Activated B cell treated with CpG ODN at 0.5 μM for 24 hours (primary cell): ENCODE measurements at regions not wholly inside any gene's neighbourhood (a gene's known extent, or its start where the extent isn't known, plus 50 kb on each side); places are given as distances from the start of the nearest gene placed in this dataset.

Experiments used
- ATAC-seq: fragments of 200-7000 bp; cut with Tn5 transposase; one replicate; pipeline ENCODE4 v1.10.0; 2021; ENCODE audit warnings: low read depth, mild to moderate bottlenecking, moderate library complexity
- CTCF ChIA-PET: fragments of 350-600 bp; sonication (Branson Sonifier 250); formaldehyde crosslinking; loops from one replicate; lab custom pipeline; 2021; ENCODE audit warnings: antibody characterized with exemption; lab: Charles Lee
- POLR2A ChIA-PET: fragments of 350-600 bp; sonication (Branson Sonifier 250); formaldehyde crosslinking; loops from one replicate; lab custom pipeline; 2021; ENCODE audit warnings: antibody characterized with exemption; lab: Charles Lee
- DNase-seq: peaks from one replicate; pipeline ENCODE4 v3.0.0; 2022
- H3K27ac Mint-ChIP-seq: one replicate; pipeline ENCODE4 v1.8.0; 2020; ENCODE audit warnings: mixed read lengths
- H3K27me3 Mint-ChIP-seq: one replicate; pipeline ENCODE4 v1.8.0; 2021; ENCODE audit warnings: mixed read lengths
- H3K36me3 Mint-ChIP-seq: one replicate; pipeline ENCODE4 v1.8.0; 2021; ENCODE audit warnings: low read depth, mixed read lengths
- H3K4me1 Mint-ChIP-seq: one replicate; pipeline ENCODE4 v1.8.0; 2021; ENCODE audit warnings: mixed read lengths
- H3K4me3 Mint-ChIP-seq: one replicate; pipeline ENCODE4 v1.8.0; 2020; ENCODE audit warnings: mild to moderate bottlenecking, mixed read lengths
- H3K9me3 Mint-ChIP-seq: one replicate; pipeline ENCODE4 v1.8.0; 2020; ENCODE audit warnings: mixed read lengths
- CTCF ChIP-seq: fragments of 200-600 bp; IDR thresholded peaks from one replicate; pipeline ENCODE4 v1.8.0; 2022; ENCODE audit warnings: antibody characterized with exemption, mild to moderate bottlenecking
- intact Hi-C: fragments of 100-400 bp; cut with micrococcal nuclease; formaldehyde crosslinking; loops from one replicate; pipeline ENCODE4 v1.15.1; 2024

GRCh38 chr17:51354936-51355335, 94.6 kb downstream of the UTP18 start:
- DNase-seq (no peak), ATAC-seq (no peak)
- H3K27me3 Mint-ChIP-seq: peaks cover 27% of the 10 kb centered on the region
- H3K36me3 Mint-ChIP-seq: no peaks in the 10 kb centered on the region
- no peaks in the 10 kb centered on the region for H3K4me1 Mint-ChIP-seq
- no peak for TF ChIP-seq CTCF
- POLR2A ChIA-PET: no interaction called here
- no peak overlapping the region for H3K27ac Mint-ChIP-seq
- intact Hi-C loops: no loop called here
- CTCF ChIA-PET: no interaction called here
- no peaks in the 10 kb centered on the region for H3K9me3 Mint-ChIP-seq
- H3K4me3 Mint-ChIP-seq: no peak overlapping the region

- H3K9me3 Mint-ChIP-seq: no peaks in the 10 kb centered on the region
- ATAC-seq (no peak), DNase-seq (no peak)
- H3K36me3 Mint-ChIP-seq: no peaks in the 10 kb centered on the region
- no peak overlapping the region for H3K4me3 Mint-ChIP-seq
- POLR2A ChIA-PET: no interaction called here
- no peaks in the 10 kb centered on the region for H3K4me1 Mint-ChIP-seq
- TF ChIP-seq CTCF: no peak
- no peak overlapping the region for H3K27ac Mint-ChIP-seq
- CTCF ChIA-PET: no interaction called here
- H3K27me3 Mint-ChIP-seq: peaks cover 29% of the 10 kb centered on the region
- intact Hi-C loops: no loop called here
Measured at GRCh38 chr17:51355441-51356410, 95.4 kb downstream of the UTP18 start.

GRCh38 chr17:51359055-51359454, 98.7 kb downstream of the UTP18 start:
- no peak for TF ChIP-seq CTCF
- no peaks in the 10 kb centered on the region for H3K36me3 Mint-ChIP-seq
- DNase-seq: no peak
- no peak overlapping the region for H3K27ac Mint-ChIP-seq
- no peak for ATAC-seq
- H3K4me3 Mint-ChIP-seq: no peak overlapping the region
- CTCF ChIA-PET: no interaction called here
- no peaks in the 10 kb centered on the region for H3K9me3 Mint-ChIP-seq
- H3K4me1 Mint-ChIP-seq: no peaks in the 10 kb centered on the region
- POLR2A ChIA-PET: no interaction called here
- intact Hi-C loops: no loop called here
- H3K27me3 Mint-ChIP-seq: peaks cover 12% of the 10 kb centered on the region

- POLR2A ChIA-PET: no interaction called here
- ATAC-seq (no peak), DNase-seq (no peak)
- Mint-ChIP-seq H3K4me3 (no peak overlapping the region), H3K9me3 (no peaks in the 10 kb centered on the region), H3K36me3 (no peaks in the 10 kb centered on the region), H3K27me3 (peaks cover 25% of the 10 kb centered on the region), H3K27ac (no peak overlapping the region), H3K4me1 (no peaks in the 10 kb centered on the region)
- no peak for TF ChIP-seq CTCF
- intact Hi-C loops: no loop called here
- CTCF ChIA-PET: no interaction called here
Measured at GRCh38 chr17:51362811-51363585, 102.7 kb downstream of the UTP18 start.

- Mint-ChIP-seq H3K4me1 (no peaks in the 10 kb centered on the region), H3K27me3 (peaks cover 28% of the 10 kb centered on the region), H3K27ac (no peak overlapping the region), H3K9me3 (no peaks in the 10 kb centered on the region), H3K4me3 (no peak overlapping the region), H3K36me3 (no peaks in the 10 kb centered on the region)
- TF ChIP-seq CTCF: no peak
- ATAC-seq (no peak), DNase-seq (no peak)
- POLR2A ChIA-PET: no interaction called here
- CTCF ChIA-PET: no interaction called here
- intact Hi-C loops: no loop called here
Measured at GRCh38 chr17:51365090-51365489, 104.7 kb downstream of the UTP18 start.
